ENCODE measurements at regions not wholly inside any gene's neighbourhood (a gene's known extent, or its start where the extent isn't known, plus 50 kb on each side); places are given as distances from the start of the nearest gene placed in this dataset.

- Histone ChIP-seq H3K79me2 (no peaks in the 10 kb centered on the region), H3K4me3 (no peak overlapping the region), H3K36me3 (replicated peaks; ENCODE audit: insufficient read depth, low read depth) (no peaks in the 10 kb centered on the region), H3K27ac (no peak overlapping the region), H3K4me1 (ENCODE audit: insufficient read depth) (no peaks in the 10 kb centered on the region), H3K9me3 (ENCODE audit: low read depth) (no peaks in the 10 kb centered on the region), H2AFZ (no peak overlapping the region), H3K4me2 (no peak overlapping the region), H4K20me1 (ENCODE audit: insufficient read depth, poor library complexity, severe bottlenecking) (no peaks in the 10 kb centered on the region), H3K9me2 (replicated peaks; ENCODE audit: insufficient read depth) (no peaks in the 10 kb centered on the region), H3K27me3 (no peaks in the 10 kb centered on the region)
- TF ChIP-seq CTCF (IDR thresholded peaks at IDR 0.05; ENCODE audit: poor library complexity) (no peak), EZH2phosphoT487 (IDR thresholded peaks at IDR 0.05; ENCODE audit: low read depth, severe bottlenecking, unreplicated experiment) (no peak), EZH2 (IDR thresholded peaks at IDR 0.05; ENCODE audit: borderline replicate concordance) (no peak)
- 0% methylated on average over 1 of the region's 1 CpG for WGBS (ENCODE audit: low lambda C conversion rate, missing lambda C conversion rate)
- no peak for DNase-seq (ENCODE audit: low spot score)
Measured at GRCh38 chr5:13408616-13409015, 535.9 kb downstream of the DNAH5 start.

- no peaks in the 10 kb centered on the region for H3K9me2 ChIP-seq (replicated peaks; ENCODE audit: insufficient read depth)
- no peaks in the 10 kb centered on the region for H3K36me3 ChIP-seq (replicated peaks; ENCODE audit: insufficient read depth, low read depth)
- TF ChIP-seq EZH2 (IDR thresholded peaks at IDR 0.05; ENCODE audit: borderline replicate concordance) (no peak), CTCF (IDR thresholded peaks at IDR 0.05; ENCODE audit: poor library complexity) (no peak), EZH2phosphoT487 (IDR thresholded peaks at IDR 0.05; ENCODE audit: low read depth, severe bottlenecking, unreplicated experiment) (no peak)
- no peak for DNase-seq (ENCODE audit: low spot score)
- no peaks in the 10 kb centered on the region for H3K79me2 ChIP-seq
- no peaks in the 10 kb centered on the region for H3K27me3 ChIP-seq
- H3K4me2 ChIP-seq, result no peak overlapping the region
- H3K9me3 ChIP-seq (ENCODE audit: low read depth), result no peaks in the 10 kb centered on the region
- no peaks in the 10 kb centered on the region for H3K4me1 ChIP-seq (ENCODE audit: insufficient read depth)
- no peaks in the 10 kb centered on the region for H4K20me1 ChIP-seq (ENCODE audit: insufficient read depth, poor library complexity, severe bottlenecking)
- H2AFZ ChIP-seq, result no peak overlapping the region
- no peak overlapping the region for H3K27ac ChIP-seq
- no peak overlapping the region for H3K4me3 ChIP-seq
Measured at GRCh38 chr5:13403351-13403750, 541.1 kb downstream of the DNAH5 start.

- no peaks in the 10 kb centered on the region for H3K4me1 ChIP-seq (ENCODE audit: insufficient read depth)
- no peak overlapping the region for H3K4me3 ChIP-seq
- H3K27ac ChIP-seq, result no peak overlapping the region
- no peaks in the 10 kb centered on the region for H3K79me2 ChIP-seq
- 81% methylated on average over 5 of the region's 5 CpGs for WGBS (ENCODE audit: low lambda C conversion rate, missing lambda C conversion rate)
- H3K36me3 ChIP-seq (replicated peaks; ENCODE audit: insufficient read depth, low read depth), result no peaks in the 10 kb centered on the region
- H2AFZ ChIP-seq, result no peak overlapping the region
- no peak overlapping the region for H3K4me2 ChIP-seq
- no peak for TF ChIP-seq EZH2phosphoT487 (IDR thresholded peaks at IDR 0.05; ENCODE audit: low read depth, severe bottlenecking, unreplicated experiment)
- no peak for TF ChIP-seq EZH2 (IDR thresholded peaks at IDR 0.05; ENCODE audit: borderline replicate concordance)
- TF ChIP-seq CTCF (IDR thresholded peaks at IDR 0.05; ENCODE audit: poor library complexity), result no peak
- H3K27me3 ChIP-seq, result no peaks in the 10 kb centered on the region
- no peak for DNase-seq (ENCODE audit: low spot score)
- no peaks in the 10 kb centered on the region for H3K9me3 ChIP-seq (ENCODE audit: low read depth)
- no peaks in the 10 kb centered on the region for H4K20me1 ChIP-seq (ENCODE audit: insufficient read depth, poor library complexity, severe bottlenecking)
- H3K9me2 ChIP-seq (replicated peaks; ENCODE audit: insufficient read depth), result no peaks in the 10 kb centered on the region
Measured at GRCh38 chr5:13385066-13385465, 559.4 kb downstream of the DNAH5 start.

- Histone ChIP-seq H3K27ac (no peak overlapping the region), H3K9me2 (replicated peaks; ENCODE audit: insufficient read depth) (no peaks in the 10 kb centered on the region), H3K4me3 (no peak overlapping the region), H3K4me2 (no peak overlapping the region), H2AFZ (no peak overlapping the region), H3K79me2 (no peaks in the 10 kb centered on the region), H4K20me1 (ENCODE audit: insufficient read depth, poor library complexity, severe bottlenecking) (no peaks in the 10 kb centered on the region), H3K27me3 (no peaks in the 10 kb centered on the region), H3K4me1 (ENCODE audit: insufficient read depth) (no peaks in the 10 kb centered on the region), H3K36me3 (replicated peaks; ENCODE audit: insufficient read depth, low read depth) (no peaks in the 10 kb centered on the region), H3K9me3 (ENCODE audit: low read depth) (no peaks in the 10 kb centered on the region)
- WGBS (ENCODE audit: low lambda C conversion rate, missing lambda C conversion rate), result 85% methylated on average over 3 of the region's 3 CpGs
- no peak for DNase-seq (ENCODE audit: low spot score)
- TF ChIP-seq EZH2phosphoT487 (IDR thresholded peaks at IDR 0.05; ENCODE audit: low read depth, severe bottlenecking, unreplicated experiment), result no peak
- no peak for TF ChIP-seq CTCF (IDR thresholded peaks at IDR 0.05; ENCODE audit: poor library complexity)
- TF ChIP-seq EZH2 (IDR thresholded peaks at IDR 0.05; ENCODE audit: borderline replicate concordance), result no peak
Measured at GRCh38 chr5:13382232-13382631, 562.3 kb downstream of the DNAH5 start.

Measured in hepatocyte (in vitro differentiated cells).